GM12891 (cell line): ENCODE measurements at regions not wholly inside any gene's neighbourhood (a gene's known extent, or its start where the extent isn't known, plus 50 kb on each side); places are given as distances from the start of the nearest gene placed in this dataset.

Source experiments
- POLR2A ChIP-seq: IDR thresholded peaks from 2 replicates; pipeline ENCODE4 v1.6.1; 2011; ENCODE audit warnings: low read depth, low read length, control low read depth
- POLR2AphosphoS5 ChIP-seq: IDR thresholded peaks from 2 replicates; pipeline ENCODE4 v1.6.1; 2011; ENCODE audit warnings: low read depth, low read length, control low read depth
- POU2F2 ChIP-seq: IDR thresholded peaks from 2 replicates; pipeline ENCODE4 v1.6.1; 2011; ENCODE audit warnings: low read depth, mild to moderate bottlenecking, control low read depth, low read length, moderate library complexity
- SPI1 ChIP-seq: IDR thresholded peaks from 2 replicates; pipeline ENCODE4 v1.6.1; 2011; ENCODE audit warnings: low read depth, low read length, control low read depth
- TAF1 ChIP-seq: IDR thresholded peaks from 2 replicates; pipeline ENCODE4 v1.6.1; 2011; ENCODE audit warnings: low read depth, low read length, control low read depth

DNA sequence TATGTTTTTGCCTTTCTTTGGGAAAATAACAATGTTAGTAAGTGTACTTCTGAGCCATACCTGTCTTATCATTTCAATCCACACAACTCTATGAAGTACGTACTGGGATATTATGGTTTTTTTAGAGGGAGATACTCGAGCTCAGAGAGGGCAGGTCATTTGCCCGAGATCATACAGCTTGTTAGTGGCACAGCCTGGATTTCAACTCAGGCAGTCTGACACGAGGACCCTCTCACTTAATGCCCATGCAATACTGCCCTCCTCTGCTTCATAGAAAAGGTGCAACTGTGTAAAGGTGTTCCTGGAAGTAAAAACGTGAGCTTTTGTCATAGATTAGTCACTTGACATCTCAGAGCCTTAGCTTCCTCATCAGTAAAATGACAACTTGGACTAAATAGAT, 128.0 kb downstream of the NDUFA12 start:
- TF ChIP-seq POLR2A (no peak), POLR2AphosphoS5 (no peak), SPI1 (no peak), TAF1 (no peak), POU2F2 (no peak)
